PC-3 (cell line): ENCODE measurements at regions not wholly inside any gene's neighbourhood (a gene's known extent, or its start where the extent isn't known, plus 50 kb on each side); places are given as distances from the start of the nearest gene placed in this dataset.
A peak's percentile ranks its signal among the peaks of the same experiment; 100 is the strongest.
"Not testable (repeated sequence)": the region's sequence is repeated elsewhere in the genome, so short reads cannot be mapped to it uniquely, and the experiment has no call there.

ENCODE experiments used
- ATAC-seq: fragments of 200-7000 bp; cut with Tn5 transposase; 2 replicates; pipeline ENCODE4 v1.9.1; 2020; ENCODE audit warnings: mild to moderate bottlenecking, moderate library complexity
- BruUV-seq: library from RNA; stranded (reverse); fragments of 400-500 nt; replicated peaks from 2 replicates; lab custom pipeline; 2021; lab: Mats Ljungman, UMichigan
- CTCF ChIA-PET: fragments of 300-600 bp; sonication (Branson Sonifier 250); formaldehyde crosslinking; loops from one replicate; lab custom pipeline; 2022; ENCODE audit warnings: antibody characterized with exemption; lab: Charles Lee
- POLR2A ChIA-PET: fragments of 300-600 bp; sonication (Branson Sonifier 250); formaldehyde crosslinking; loops from one replicate; lab custom pipeline; 2022; ENCODE audit warnings: antibody characterized with exemption; ENCODE audit not compliant: unreplicated experiment; lab: Charles Lee
- DNase-seq: peaks from one replicate; pipeline ENCODE4 v3.0.0-alpha.2; 2015
- H2AFZ ChIP-seq: fragments of 300-600 bp; sonication (generic); 2 replicates; pipeline ENCODE4 v1.6.0; 2016; ENCODE audit warnings: antibody characterized with exemption, low read length
- H3F3A ChIP-seq: fragments of 300-600 bp; sonication (generic); one replicate; pipeline ENCODE4 v1.6.0; 2017; ENCODE audit warnings: antibody characterized with exemption, low read length, control low read depth, mild to moderate bottlenecking; ENCODE audit not compliant: unreplicated experiment
- H3K27ac ChIP-seq: fragments of 300-600 bp; sonication (generic); 2 replicates; pipeline ENCODE4 v1.5.1; 2016; ENCODE audit warnings: mild to moderate bottlenecking, low read length
- H3K27me3 ChIP-seq: fragments of 300-600 bp; sonication (generic); 2 replicates; pipeline ENCODE4 v1.6.1; 2016; ENCODE audit warnings: low read length, mixed read lengths
- H3K36me3 ChIP-seq: fragments of 300-600 bp; sonication (generic); 2 replicates; pipeline ENCODE4 v1.6.1; 2016; ENCODE audit warnings: low read depth, mixed run types, low read length, mixed read lengths
- H3K4me1 ChIP-seq: fragments of 300-600 bp; sonication (generic); 2 replicates; pipeline ENCODE4 v1.5.1; 2016; ENCODE audit warnings: low read length; ENCODE audit not compliant: insufficient read depth
- H3K4me2 ChIP-seq: fragments of 300-600 bp; sonication (generic); 2 replicates; pipeline ENCODE4 v1.6.0; 2016; ENCODE audit warnings: low read length
- H3K4me3 ChIP-seq: fragments of 300-600 bp; sonication (generic); 2 replicates; pipeline ENCODE4 v1.5.1; 2016; ENCODE audit warnings: mild to moderate bottlenecking, low read length, mixed read lengths
- H3K79me2 ChIP-seq: fragments of 300-600 bp; sonication (generic); 2 replicates; pipeline ENCODE4 v1.6.1; 2017; ENCODE audit warnings: low read length, mixed read lengths
- H3K9ac ChIP-seq: fragments of 300-600 bp; sonication (generic); 2 replicates; pipeline ENCODE4 v1.6.0; 2016; ENCODE audit warnings: mild to moderate bottlenecking, low read length
- H3K9me2 ChIP-seq: fragments of 300-600 bp; sonication (generic); replicated peaks from 2 replicates; pipeline ENCODE4 v1.6.1; 2016; ENCODE audit warnings: mixed run types, low read length, mixed read lengths
- H3K9me3 ChIP-seq: fragments of 300-600 bp; sonication (generic); 2 replicates; pipeline ENCODE4 v1.6.1; 2016; ENCODE audit warnings: low read length, mixed read lengths
- H4K20me1 ChIP-seq: fragments of 300-600 bp; sonication (generic); 2 replicates; pipeline ENCODE4 v1.6.1; 2016; ENCODE audit warnings: low read length, mixed read lengths
- CTCF ChIP-seq: fragments of 300-600 bp; sonication (generic); conservative IDR thresholded peaks from 2 replicates; pipeline ENCODE4 v1.5.1; 2017; ENCODE audit warnings: antibody characterized with exemption, low read depth, mild to moderate bottlenecking, low read length
- EZH2 ChIP-seq: fragments of 300-600 bp; sonication (generic); IDR thresholded peaks from one replicate; pipeline ENCODE4 v1.6.1; 2017; ENCODE audit warnings: antibody characterized with exemption, mild to moderate bottlenecking, low read length; ENCODE audit not compliant: unreplicated experiment
- EZH2phosphoT487 ChIP-seq: fragments of 300-600 bp; sonication (generic); IDR thresholded peaks from 2 replicates; pipeline ENCODE4 v1.6.1; 2018; ENCODE audit warnings: mild to moderate bottlenecking, antibody characterized with exemption, low read length, borderline replicate concordance
- intact Hi-C: fragments of 100-400 bp; cut with micrococcal nuclease; formaldehyde crosslinking; loops from 2 replicates; pipeline ENCODE4 v1.9.0; 2023

GRCh38 chr18:6537475-6537874, 122.8 kb upstream of the L3MBTL4 start:
- no peaks in the 10 kb centered on the region for H3F3A ChIP-seq
- CTCF ChIA-PET, result no interaction called here
- H4K20me1 ChIP-seq, result no peaks in the 10 kb centered on the region
- TF ChIP-seq CTCF (no peak), EZH2phosphoT487 (no peak)
- no TSS peak for BruUV-seq
- no peaks in the 10 kb centered on the region for H3K27me3 ChIP-seq
- no peak for ATAC-seq
- no peak for DNase-seq
- no peaks in the 10 kb centered on the region for H3K9me2 ChIP-seq
- POLR2A ChIA-PET, result no interaction called here
- no peak overlapping the region for H3K9ac ChIP-seq
- H3K79me2 ChIP-seq, result no peaks in the 10 kb centered on the region
- H3K36me3 ChIP-seq, result no peaks in the 10 kb centered on the region
- no peak overlapping the region for H3K4me2 ChIP-seq
- H3K9me3 ChIP-seq, result no peaks in the 10 kb centered on the region
- peaks cover 10% of the 10 kb centered on the region; the same call in 1 of the 2 replicates for H3K4me1 ChIP-seq
- H3K27ac ChIP-seq, result no peak overlapping the region
- H3K4me3 ChIP-seq, result no peak overlapping the region
- no peak overlapping the region for H2AFZ ChIP-seq
- intact Hi-C loops, result no loop called here

- H3K27me3 ChIP-seq, H4K20me1 ChIP-seq, H3K36me3 ChIP-seq, BruUV-seq, DNase-seq, H3K79me2 ChIP-seq, H3K9me3 ChIP-seq, H3K9ac ChIP-seq, H3F3A ChIP-seq, H3K9me2 ChIP-seq, H3K4me1 ChIP-seq: not testable (repeated sequence)
- Histone ChIP-seq H2AFZ (peak overlapping the region; percentile 59), H3K4me2 (peak overlapping the region; percentile 36), H3K4me3 (peak overlapping the region; percentile 11), H3K27ac (peak overlapping the region; percentile 8)
- POLR2A ChIA-PET, result interaction anchor here (0.6 kb wide), 1 partner anchor 242 kb away, joined by 3 read pairs; no protein-coding TSS in a partner anchor
- peak; percentile 76 for ATAC-seq
- TF ChIP-seq CTCF, result peak; percentile 84
- intact Hi-C loops, result loop anchor here (5.0 kb wide), 3 partner anchors 461 to 674 kb away; no protein-coding TSS in a partner anchor
- CTCF ChIA-PET, result interaction anchor here (0.7 kb wide), 2 partner anchors 345 to 346 kb away, joined by 3 to 14 read pairs; no protein-coding TSS in a partner anchor
These were observed 126.5 kb upstream of the L3MBTL4 start for GRCh38 chr18:6541131-6541679.

GRCh38 chr18:6542296-6542695, 127.6 kb upstream of the L3MBTL4 start:
- DNase-seq, result no peak
- no peaks in the 10 kb centered on the region for H3K36me3 ChIP-seq
- peaks cover 11% of the 10 kb centered on the region; the same call in 1 of the 2 replicates for H3K4me1 ChIP-seq
- no TSS peak for BruUV-seq
- no peaks in the 10 kb centered on the region for H3K27me3 ChIP-seq
- no peak overlapping the region for H3K27ac ChIP-seq
- no peaks in the 10 kb centered on the region for H3K9me3 ChIP-seq
- H3K9ac ChIP-seq, result no peak overlapping the region
- H4K20me1 ChIP-seq, result no peaks in the 10 kb centered on the region
- no peaks in the 10 kb centered on the region for H3K79me2 ChIP-seq
- H3K4me3 ChIP-seq, result no peak overlapping the region
- H3K4me2 ChIP-seq, result no peak overlapping the region
- no peaks in the 10 kb centered on the region for H3K9me2 ChIP-seq
- no peak overlapping the region for H2AFZ ChIP-seq
- no peak for ATAC-seq
- H3F3A ChIP-seq, result no peaks in the 10 kb centered on the region
- ChIA-PET POLR2A (no interaction called here), CTCF (interaction anchor here (0.6 to 1.8 kb wide), 5 partner anchors 62 to 344 kb away, joined by 3 to 15 read pairs (median 4); partner anchors contain the start of gene ARHGAP28)
- intact Hi-C loops, result loop anchor here (2.0 to 5.0 kb wide), 4 partner anchors 189 to 675 kb away; no protein-coding TSS in a partner anchor
- TF ChIP-seq EZH2phosphoT487, result no peak
- TF ChIP-seq EZH2, result no peak
- no peak for TF ChIP-seq CTCF
